ENCODE measurements at regions not wholly inside any gene's neighbourhood (a gene's known extent, or its start where the extent isn't known, plus 50 kb on each side); places are given as distances from the start of the nearest gene placed in this dataset.

DNA sequence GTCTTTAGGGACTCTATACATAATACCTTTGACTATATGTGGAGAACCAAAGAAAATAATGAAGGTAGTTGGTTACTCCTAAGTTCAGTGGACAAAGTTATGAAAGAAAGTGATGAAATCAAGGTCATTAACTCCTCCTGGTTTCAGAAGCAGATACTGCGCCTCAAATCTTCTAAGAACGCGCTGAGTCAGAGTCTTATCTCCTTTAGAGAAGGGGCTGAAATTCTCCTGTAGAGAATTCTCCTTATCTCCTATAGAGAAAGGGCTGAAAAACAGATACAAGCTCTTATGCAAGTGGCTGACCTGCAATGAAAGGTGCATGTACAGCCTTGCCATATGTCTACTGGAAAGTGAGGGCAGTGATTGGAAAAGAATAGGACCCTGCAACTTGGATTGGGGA lies 824.2 kb downstream of the NSUN3 start:
- TF ChIP-seq, protein P1, sequence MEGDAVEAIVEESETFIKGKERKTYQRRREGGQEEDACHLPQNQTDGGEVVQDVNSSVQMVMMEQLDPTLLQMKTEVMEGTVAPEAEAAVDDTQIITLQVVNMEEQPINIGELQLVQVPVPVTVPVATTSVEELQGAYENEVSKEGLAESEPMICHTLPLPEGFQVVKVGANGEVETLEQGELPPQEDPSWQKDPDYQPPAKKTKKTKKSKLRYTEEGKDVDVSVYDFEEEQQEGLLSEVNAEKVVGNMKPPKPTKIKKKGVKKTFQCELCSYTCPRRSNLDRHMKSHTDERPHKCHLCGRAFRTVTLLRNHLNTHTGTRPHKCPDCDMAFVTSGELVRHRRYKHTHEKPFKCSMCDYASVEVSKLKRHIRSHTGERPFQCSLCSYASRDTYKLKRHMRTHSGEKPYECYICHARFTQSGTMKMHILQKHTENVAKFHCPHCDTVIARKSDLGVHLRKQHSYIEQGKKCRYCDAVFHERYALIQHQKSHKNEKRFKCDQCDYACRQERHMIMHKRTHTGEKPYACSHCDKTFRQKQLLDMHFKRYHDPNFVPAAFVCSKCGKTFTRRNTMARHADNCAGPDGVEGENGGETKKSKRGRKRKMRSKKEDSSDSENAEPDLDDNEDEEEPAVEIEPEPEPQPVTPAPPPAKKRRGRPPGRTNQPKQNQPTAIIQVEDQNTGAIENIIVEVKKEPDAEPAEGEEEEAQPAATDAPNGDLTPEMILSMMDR (IDR thresholded peaks at IDR 0.05) = no peak
- no peaks in the 10 kb centered on the region for H3K4me1 Mint-ChIP-seq

DNA sequence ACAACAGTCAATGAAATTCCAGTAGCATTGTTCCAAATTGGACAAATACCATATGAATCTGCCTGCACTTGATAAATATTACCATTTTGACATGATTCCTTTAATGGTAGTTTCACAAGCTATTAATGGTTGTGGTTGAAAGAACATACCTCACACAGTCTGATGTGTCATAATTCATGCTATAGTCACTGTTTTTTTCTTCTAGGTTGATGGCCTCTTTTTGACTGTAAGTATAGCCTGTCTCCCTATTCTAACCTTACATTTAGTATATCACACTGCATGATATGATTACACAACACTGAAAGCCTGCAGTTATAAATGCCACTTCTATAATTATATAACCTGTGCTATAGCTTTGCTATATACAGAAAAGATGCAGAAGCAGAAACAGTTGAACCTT lies 834.1 kb downstream of the NSUN3 start:
- H3K36me3 Mint-ChIP-seq = no peaks in the 10 kb centered on the region
- H3K27ac Mint-ChIP-seq = no peak overlapping the region
- Histone ChIP-seq H3K36me3 (ENCODE audit: control insufficient read depth, insufficient read depth, low read length) (no peaks in the 10 kb centered on the region), H3K4me3 (ENCODE audit: low read length) (no peak overlapping the region), H3K27me3 (ENCODE audit: control insufficient read depth, insufficient read depth, low read length) (no peaks in the 10 kb centered on the region), H3K9me3 (ENCODE audit: control insufficient read depth, insufficient read depth, low read length) (no peaks in the 10 kb centered on the region), H3K27ac (ENCODE audit: low read length) (no peak overlapping the region), H3K4me1 (ENCODE audit: control insufficient read depth, insufficient read depth, low read length) (no peaks in the 10 kb centered on the region)
- peaks cover 2 to 5% of the 10 kb centered on the region in 2 donors for H3K9me3 Mint-ChIP-seq
- no peak for ATAC-seq
- intact Hi-C loops (cut with micrococcal nuclease) = no loop called here
- TF ChIP-seq, protein P1 (IDR thresholded peaks at IDR 0.05) = no peak
- H3K4me1 Mint-ChIP-seq = no peaks in the 10 kb centered on the region
- no peak for DNase-seq
- H3K27me3 Mint-ChIP-seq (ENCODE audit: low read depth in 2 of 2) = no peaks in the 10 kb centered on the region
- no peak overlapping the region for H3K4me3 Mint-ChIP-seq

More for the DNA sequence above, 824.2 kb downstream of the NSUN3 start:
- DNase-seq (no peak), ATAC-seq (no peak)
- Histone ChIP-seq H3K36me3 (ENCODE audit: control insufficient read depth, insufficient read depth, low read length) (no peaks in the 10 kb centered on the region), H3K4me3 (ENCODE audit: low read length) (no peak overlapping the region), H3K27me3 (ENCODE audit: control insufficient read depth, insufficient read depth, low read length) (no peaks in the 10 kb centered on the region), H3K27ac (ENCODE audit: low read length) (no peak overlapping the region), H3K4me1 (ENCODE audit: control insufficient read depth, insufficient read depth, low read length) (no peaks in the 10 kb centered on the region), H3K9me3 (ENCODE audit: control insufficient read depth, insufficient read depth, low read length) (no peaks in the 10 kb centered on the region)
- WGBS (ENCODE audit: insufficient coverage) = 64% methylated on average over 3 of the region's 3 CpGs
- peaks cover 5% of the 10 kb centered on the region for H3K36me3 Mint-ChIP-seq
- H3K9me3 Mint-ChIP-seq = peaks cover 0 to 9% of the 10 kb centered on the region in 2 donors
- H3K27me3 Mint-ChIP-seq (ENCODE audit: low read depth in 2 of 2) = no peaks in the 10 kb centered on the region
- H3K27ac Mint-ChIP-seq = no peak overlapping the region
- intact Hi-C loops (cut with micrococcal nuclease) = no loop called here
- H3K4me3 Mint-ChIP-seq = no peak overlapping the region

DNA sequence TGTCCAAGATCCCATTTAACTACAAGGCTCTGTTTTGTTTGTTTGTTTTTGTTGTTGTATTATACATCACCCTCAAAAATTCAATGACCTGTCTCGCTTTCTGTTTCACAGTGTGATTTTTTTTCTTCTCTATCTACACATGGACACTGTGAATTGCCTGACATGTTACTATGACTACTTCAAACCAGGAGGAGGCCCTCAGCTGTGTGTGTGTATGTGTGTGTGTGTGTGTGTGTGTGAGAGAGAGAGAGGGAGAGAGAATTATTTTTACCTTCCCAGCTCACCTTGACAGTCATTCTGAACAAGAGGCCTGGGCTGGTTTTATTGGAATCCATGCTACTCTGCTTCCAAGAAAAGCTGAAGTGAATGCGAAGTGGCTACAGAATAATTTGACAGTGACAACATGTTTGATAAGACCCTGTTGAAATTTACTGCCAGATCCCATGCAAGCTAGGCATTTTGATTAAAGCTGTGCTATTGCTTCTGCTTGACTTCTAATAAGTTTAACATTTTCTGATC lies 841.4 kb downstream of the NSUN3 start:
- DNase-seq (no peak), ATAC-seq (no peak)
- Mint-ChIP-seq H3K27ac (no peak overlapping the region), H3K9me3 (peaks cover 8% of the 10 kb centered on the region in 2 donors), H3K4me3 (no peak overlapping the region), H3K4me1 (no peaks in the 10 kb centered on the region), H3K27me3 (ENCODE audit: low read depth in 2 of 2) (no peaks in the 10 kb centered on the region), H3K36me3 (no peaks in the 10 kb centered on the region)
- TF ChIP-seq, protein P1 (IDR thresholded peaks at IDR 0.05) = no peak
- Histone ChIP-seq H3K36me3 (ENCODE audit: control insufficient read depth, insufficient read depth, low read length) (no peaks in the 10 kb centered on the region), H3K27ac (ENCODE audit: low read length) (no peak overlapping the region), H3K9me3 (ENCODE audit: control insufficient read depth, insufficient read depth, low read length) (no peaks in the 10 kb centered on the region), H3K4me1 (ENCODE audit: control insufficient read depth, insufficient read depth, low read length) (no peaks in the 10 kb centered on the region), H3K27me3 (ENCODE audit: control insufficient read depth, insufficient read depth, low read length) (no peaks in the 10 kb centered on the region), H3K4me3 (ENCODE audit: low read length) (no peak overlapping the region)
- 86% methylated on average over 1 of the region's 2 CpGs for WGBS (ENCODE audit: insufficient coverage)
- intact Hi-C loops (cut with micrococcal nuclease) = no loop called here

DNA sequence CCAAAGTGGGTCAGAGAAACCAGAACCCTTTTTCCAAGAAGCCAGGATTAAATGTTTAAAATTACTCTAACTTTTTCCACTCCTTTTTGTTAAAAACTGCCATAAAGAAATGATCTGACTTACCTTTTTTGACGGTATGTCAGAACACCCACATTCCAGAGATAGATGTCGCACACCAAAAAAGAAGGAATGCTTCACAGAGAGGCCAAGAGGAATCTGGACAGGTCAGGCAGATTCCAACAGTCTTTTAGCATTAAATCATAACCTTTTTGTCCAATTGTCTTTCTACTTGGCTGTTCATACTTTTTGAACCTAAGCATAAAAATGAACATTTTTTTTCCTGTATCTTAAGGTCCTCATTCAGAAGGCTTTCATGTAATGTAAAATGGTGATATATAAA lies 846.9 kb downstream of the NSUN3 start:
- no peaks in the 10 kb centered on the region for H3K27me3 ChIP-seq (ENCODE audit: control insufficient read depth, insufficient read depth, low read length)
- H3K27ac Mint-ChIP-seq = no peak overlapping the region
- no peak overlapping the region for H3K27ac ChIP-seq (ENCODE audit: low read length)
- no peaks in the 10 kb centered on the region for H3K36me3 ChIP-seq (ENCODE audit: control insufficient read depth, insufficient read depth, low read length)
- TF ChIP-seq, protein P1 (IDR thresholded peaks at IDR 0.05) = no peak
- 97% methylated on average over 2 of the region's 2 CpGs for WGBS (ENCODE audit: insufficient coverage)
- H3K36me3 Mint-ChIP-seq = no peaks in the 10 kb centered on the region
- intact Hi-C loops (cut with micrococcal nuclease) = no loop called here
- DNase-seq (no peak), ATAC-seq (no peak)
- H3K27me3 Mint-ChIP-seq (ENCODE audit: low read depth in 2 of 2) = no peaks in the 10 kb centered on the region
- H3K4me3 Mint-ChIP-seq = no peak overlapping the region
- peaks cover 14% of the 10 kb centered on the region in 2 donors for H3K9me3 Mint-ChIP-seq
- H3K4me3 ChIP-seq (ENCODE audit: low read length) = no peak overlapping the region
- no peaks in the 10 kb centered on the region for H3K9me3 ChIP-seq (ENCODE audit: control insufficient read depth, insufficient read depth, low read length)
- no peaks in the 10 kb centered on the region for H3K4me1 Mint-ChIP-seq
- H3K4me1 ChIP-seq (ENCODE audit: control insufficient read depth, insufficient read depth, low read length) = no peaks in the 10 kb centered on the region

Data from natural killer cell (primary cell).